HUES48 (cell line): ENCODE measurements at regions not wholly inside any gene's neighbourhood (a gene's known extent, or its start where the extent isn't known, plus 50 kb on each side); places are given as distances from the start of the nearest gene placed in this dataset.

Experiments
- H3K27ac ChIP-seq: one replicate; pipeline ENCODE4 v1.7.0; 2013; ENCODE audit warnings: low read depth, low read length, inconsistent platforms
- H3K27me3 ChIP-seq: 2 replicates; pipeline ENCODE4 v1.6.1; 2013; ENCODE audit warnings: mild to moderate bottlenecking, low read length; ENCODE audit not compliant: control insufficient read depth, insufficient read depth
- H3K36me3 ChIP-seq: 2 replicates; pipeline ENCODE4 v1.6.1; 2013; ENCODE audit warnings: low read length; ENCODE audit not compliant: control insufficient read depth, insufficient read depth
- H3K4me1 ChIP-seq: 2 replicates; pipeline ENCODE4 v1.6.1; 2013; ENCODE audit warnings: mild to moderate bottlenecking, low read length; ENCODE audit not compliant: control insufficient read depth, insufficient read depth
- H3K4me3 ChIP-seq: 2 replicates; pipeline ENCODE4 v1.5.1; 2013; ENCODE audit warnings: mild to moderate bottlenecking, low read depth, low read length
- H3K9ac ChIP-seq: 2 replicates; pipeline ENCODE4 v1.6.1; 2013; ENCODE audit warnings: mild to moderate bottlenecking, low read depth, low read length, moderate library complexity
- H3K9me3 ChIP-seq: 2 replicates; pipeline ENCODE4 v1.6.1; 2013; ENCODE audit warnings: low read length; ENCODE audit not compliant: control insufficient read depth, insufficient read depth

DNA sequence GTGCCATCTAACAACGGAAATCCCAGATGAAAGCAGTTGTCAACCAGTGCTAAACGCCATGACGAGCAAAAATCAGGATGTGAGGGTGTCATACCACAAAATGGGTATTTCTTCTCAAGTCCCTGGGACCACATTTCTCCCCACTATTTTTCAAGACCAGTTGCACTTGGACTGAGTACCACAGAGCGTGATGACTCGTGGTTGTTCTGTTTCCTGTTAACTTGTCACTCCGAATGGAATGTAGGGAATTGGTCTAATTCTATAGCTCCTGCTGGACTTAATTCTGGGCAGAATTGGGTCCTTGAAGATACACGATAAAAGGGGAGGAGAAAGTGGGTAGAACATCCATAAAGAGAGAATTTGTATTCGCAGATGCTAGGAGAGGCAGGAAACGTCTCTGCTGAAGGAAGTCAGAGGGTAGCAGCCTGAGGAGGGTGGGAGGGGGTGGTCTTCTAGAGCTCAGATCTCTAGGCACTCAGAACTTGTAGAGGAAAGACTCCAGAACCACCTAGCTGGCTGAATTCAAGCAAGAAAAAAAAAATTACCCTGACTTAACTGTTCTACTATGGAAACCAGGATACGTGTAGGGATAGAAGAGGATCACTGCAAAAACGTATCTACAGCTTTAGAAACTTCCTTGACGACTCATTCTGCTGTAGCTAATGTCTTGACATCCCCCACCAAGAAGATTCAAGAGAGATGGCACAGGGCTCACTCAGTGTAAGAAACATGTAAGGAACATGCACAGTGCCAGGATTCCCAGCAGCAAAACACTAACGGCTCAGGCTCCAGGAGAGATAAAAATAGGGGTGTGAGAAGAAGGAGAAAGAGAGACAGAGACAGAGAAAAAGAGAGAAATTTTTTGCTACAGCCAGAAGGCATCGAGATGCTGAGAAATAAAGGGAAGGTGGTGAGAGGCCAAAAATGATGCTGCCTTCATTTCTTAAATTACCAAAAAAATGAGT, 494.7 kb downstream of the CD83 start:
- Histone ChIP-seq H3K9me3 (peaks cover 4% of the 10 kb centered on the region; the same call in 1 of the 2 replicates), H3K27me3 (no peaks in the 10 kb centered on the region), H3K4me1 (peaks cover 2% of the 10 kb centered on the region; the same call in 1 of the 2 replicates), H3K27ac (no peak overlapping the region), H3K9ac (no peak overlapping the region), H3K36me3 (no peaks in the 10 kb centered on the region), H3K4me3 (no peak overlapping the region)

DNA sequence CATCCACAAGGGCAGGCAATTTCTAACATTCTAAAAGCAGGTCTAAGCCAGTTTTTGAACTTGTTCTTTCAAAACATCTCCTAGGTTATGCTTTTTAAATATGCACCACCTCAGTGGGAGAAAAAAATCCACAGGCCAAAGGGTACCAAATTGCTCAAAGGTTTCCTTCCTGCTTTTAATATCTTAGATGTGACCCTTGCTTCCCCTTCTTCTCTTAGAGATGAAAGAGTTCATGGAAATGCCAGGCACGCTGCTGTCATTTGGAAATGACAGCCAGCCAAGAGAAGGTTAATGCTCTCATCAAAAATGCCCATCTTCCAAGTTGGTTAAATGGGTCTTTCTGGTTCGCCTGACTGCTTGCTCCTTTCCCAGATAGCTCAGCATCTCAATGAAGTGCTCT, 497.1 kb downstream of the CD83 start:
- Histone ChIP-seq H3K9ac (no peak overlapping the region), H3K27me3 (no peaks in the 10 kb centered on the region), H3K4me3 (no peak overlapping the region), H3K27ac (no peak overlapping the region), H3K36me3 (no peaks in the 10 kb centered on the region), H3K9me3 (peaks cover 4% of the 10 kb centered on the region; the same call in 1 of the 2 replicates), H3K4me1 (no peaks in the 10 kb centered on the region)

DNA sequence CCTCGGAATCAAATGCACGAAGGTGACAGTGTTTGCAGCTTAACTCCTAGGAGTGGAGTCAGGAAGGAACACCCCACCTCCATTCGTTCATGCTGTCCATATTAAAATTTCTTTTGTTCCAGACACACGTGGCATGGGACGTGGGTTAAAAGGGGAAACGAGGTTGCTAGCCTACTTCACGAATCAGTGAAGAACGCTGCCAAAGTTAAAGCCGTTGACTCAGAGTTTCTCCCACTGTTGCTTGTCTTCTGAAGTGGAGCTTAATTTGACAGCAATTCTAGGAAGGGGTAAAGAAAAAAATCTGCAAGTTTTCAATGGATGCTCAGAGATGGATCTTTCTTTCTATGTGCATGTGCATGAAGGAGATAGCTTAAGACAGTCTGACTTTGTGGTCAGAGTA, 499.1 kb downstream of the CD83 start:
- Histone ChIP-seq H3K36me3 (no peaks in the 10 kb centered on the region), H3K27me3 (no peaks in the 10 kb centered on the region), H3K9me3 (peaks cover 4% of the 10 kb centered on the region; the same call in 1 of the 2 replicates), H3K27ac (no peak overlapping the region), H3K4me1 (peaks cover 3% of the 10 kb centered on the region; the same call in 1 of the 2 replicates), H3K9ac (no peak overlapping the region), H3K4me3 (no peak overlapping the region)

DNA sequence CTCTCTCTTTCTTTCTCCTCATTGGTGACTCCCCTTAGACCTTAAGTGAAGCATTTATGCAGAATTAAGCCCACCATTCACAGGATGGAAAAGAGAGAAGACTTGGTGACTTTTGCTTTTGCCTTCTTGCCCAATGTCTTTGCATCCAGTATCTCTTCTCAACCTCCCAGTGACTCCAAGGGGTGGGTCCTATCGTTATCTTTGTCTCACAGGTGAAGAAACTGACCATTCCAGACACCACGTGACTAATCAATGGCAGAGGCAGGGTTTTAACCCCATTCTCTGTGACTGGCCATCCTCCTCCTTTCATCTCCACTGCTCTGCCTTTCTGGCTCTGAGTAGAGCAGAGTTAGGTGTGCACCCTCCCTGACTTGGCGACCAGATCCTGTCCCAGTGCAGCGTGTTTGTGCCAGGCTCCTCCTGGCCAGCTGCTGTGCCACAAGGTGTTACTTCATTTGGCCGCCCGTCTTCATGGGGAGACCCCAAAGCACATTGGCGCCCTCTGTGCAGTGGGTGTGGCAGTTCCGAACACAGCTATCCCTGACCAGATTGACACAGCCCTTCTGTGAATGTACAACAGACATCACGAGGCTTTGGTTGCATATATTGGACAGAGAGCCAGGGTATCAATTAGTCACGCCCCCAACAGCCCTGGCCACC, 501.3 kb downstream of the CD83 start:
- no peak overlapping the region for H3K4me3 ChIP-seq
- H3K36me3 ChIP-seq = no peaks in the 10 kb centered on the region
- H3K9ac ChIP-seq = no peak overlapping the region
- H3K9me3 ChIP-seq = peaks cover 4% of the 10 kb centered on the region; the same call in 1 of the 2 replicates
- H3K4me1 ChIP-seq = peaks cover 9% of the 10 kb centered on the region; the same call in 1 of the 2 replicates
- no peaks in the 10 kb centered on the region for H3K27me3 ChIP-seq
- no peak overlapping the region for H3K27ac ChIP-seq

DNA sequence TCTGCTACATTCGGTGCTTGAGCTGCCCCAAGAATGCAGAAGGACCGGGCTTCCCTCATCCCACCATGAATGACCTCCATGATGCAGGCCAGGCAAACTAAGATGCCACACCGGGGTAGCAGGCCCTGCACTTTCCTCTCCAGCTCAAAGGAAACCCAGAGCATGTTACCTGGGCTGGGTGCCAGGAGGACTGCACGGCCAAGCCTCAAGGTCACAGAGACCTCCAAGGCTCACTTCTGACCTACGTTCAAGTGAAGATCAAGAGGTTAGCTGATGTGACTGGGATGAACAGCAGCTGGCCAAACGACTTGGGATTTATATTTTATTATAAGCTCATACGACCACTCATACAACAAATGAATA, 501.8 kb downstream of the CD83 start:
- H3K27me3 ChIP-seq = no peaks in the 10 kb centered on the region
- peaks cover 4% of the 10 kb centered on the region; the same call in 1 of the 2 replicates for H3K9me3 ChIP-seq
- peaks cover 9% of the 10 kb centered on the region; the same call in 1 of the 2 replicates for H3K4me1 ChIP-seq
- H3K4me3 ChIP-seq = no peak overlapping the region
- H3K9ac ChIP-seq = no peak overlapping the region
- H3K27ac ChIP-seq = no peak overlapping the region
- no peaks in the 10 kb centered on the region for H3K36me3 ChIP-seq

DNA sequence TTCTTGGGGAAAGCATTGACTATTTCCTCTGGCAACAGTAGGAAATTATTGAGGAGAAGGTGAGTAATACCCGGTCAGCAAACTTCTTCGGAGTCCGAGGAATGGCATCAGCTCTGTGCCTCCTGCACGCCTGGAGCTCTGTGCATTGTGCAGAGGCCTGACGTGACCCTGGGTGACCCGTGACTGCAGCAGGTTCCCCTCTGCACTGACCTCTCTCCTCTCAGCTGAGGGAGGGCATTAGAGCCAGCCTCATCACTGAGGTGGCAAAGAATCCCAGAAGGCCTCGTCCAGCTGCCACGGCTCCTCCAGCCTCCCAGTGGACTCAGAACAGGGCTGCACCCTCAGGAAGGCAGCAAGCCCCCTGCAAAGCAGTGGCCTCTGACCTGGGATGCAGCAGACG, 502.9 kb downstream of the CD83 start:
- no peak overlapping the region for H3K27ac ChIP-seq
- H3K9me3 ChIP-seq = peaks cover 4% of the 10 kb centered on the region; the same call in 1 of the 2 replicates
- no peaks in the 10 kb centered on the region for H3K36me3 ChIP-seq
- H3K4me3 ChIP-seq = no peak overlapping the region
- H3K9ac ChIP-seq = no peak overlapping the region
- H3K4me1 ChIP-seq = peaks cover 14% of the 10 kb centered on the region
- no peaks in the 10 kb centered on the region for H3K27me3 ChIP-seq

DNA sequence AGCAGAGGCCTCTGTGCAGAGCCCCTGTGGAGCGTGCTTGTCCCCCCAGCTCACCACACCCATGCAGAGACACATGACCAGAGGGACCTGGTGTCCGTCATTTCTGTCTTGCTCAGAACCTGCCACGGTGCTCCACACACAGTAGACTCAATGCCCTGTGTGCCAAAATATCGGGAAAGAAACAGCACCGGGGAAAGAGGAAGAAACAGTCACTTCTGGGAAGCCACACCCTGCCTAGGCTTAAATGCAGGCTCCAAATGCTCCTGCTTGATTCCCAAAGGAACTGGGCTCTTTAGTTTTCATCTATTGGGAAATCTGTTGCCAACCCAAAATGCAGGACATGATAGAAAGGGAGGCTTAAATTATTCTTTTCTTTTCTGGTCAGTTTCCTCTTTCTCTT, 503.9 kb downstream of the CD83 start:
- Histone ChIP-seq H3K27ac (no peak overlapping the region), H3K9me3 (no peaks in the 10 kb centered on the region), H3K9ac (no peak overlapping the region), H3K4me3 (no peak overlapping the region), H3K4me1 (peaks cover 21% of the 10 kb centered on the region), H3K36me3 (no peaks in the 10 kb centered on the region), H3K27me3 (no peaks in the 10 kb centered on the region)

DNA sequence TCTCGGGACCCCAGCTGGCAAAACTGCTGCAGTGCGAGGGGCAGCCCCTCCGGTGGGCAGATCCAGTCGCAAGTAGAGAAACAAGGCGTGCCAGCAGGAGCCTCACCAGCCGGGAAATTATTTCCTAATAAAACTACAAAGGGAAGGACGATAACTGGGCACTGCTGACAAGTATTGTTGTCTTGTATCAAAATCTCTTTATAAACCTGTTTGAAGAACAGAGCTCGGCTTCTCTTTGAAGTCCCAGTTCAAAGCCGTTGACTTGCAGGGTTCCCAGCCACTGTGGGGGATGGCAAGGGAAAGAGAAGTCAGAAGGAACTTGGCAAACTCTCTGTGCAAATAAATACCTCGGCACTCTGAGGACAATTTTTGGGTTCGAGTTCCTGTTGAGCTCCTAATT, 504.5 kb downstream of the CD83 start:
- no peaks in the 10 kb centered on the region for H3K36me3 ChIP-seq
- H3K4me3 ChIP-seq = no peak overlapping the region
- no peaks in the 10 kb centered on the region for H3K27me3 ChIP-seq
- no peak overlapping the region for H3K27ac ChIP-seq
- H3K9me3 ChIP-seq = no peaks in the 10 kb centered on the region
- H3K9ac ChIP-seq = no peak overlapping the region
- H3K4me1 ChIP-seq = peaks cover 21% of the 10 kb centered on the region

DNA sequence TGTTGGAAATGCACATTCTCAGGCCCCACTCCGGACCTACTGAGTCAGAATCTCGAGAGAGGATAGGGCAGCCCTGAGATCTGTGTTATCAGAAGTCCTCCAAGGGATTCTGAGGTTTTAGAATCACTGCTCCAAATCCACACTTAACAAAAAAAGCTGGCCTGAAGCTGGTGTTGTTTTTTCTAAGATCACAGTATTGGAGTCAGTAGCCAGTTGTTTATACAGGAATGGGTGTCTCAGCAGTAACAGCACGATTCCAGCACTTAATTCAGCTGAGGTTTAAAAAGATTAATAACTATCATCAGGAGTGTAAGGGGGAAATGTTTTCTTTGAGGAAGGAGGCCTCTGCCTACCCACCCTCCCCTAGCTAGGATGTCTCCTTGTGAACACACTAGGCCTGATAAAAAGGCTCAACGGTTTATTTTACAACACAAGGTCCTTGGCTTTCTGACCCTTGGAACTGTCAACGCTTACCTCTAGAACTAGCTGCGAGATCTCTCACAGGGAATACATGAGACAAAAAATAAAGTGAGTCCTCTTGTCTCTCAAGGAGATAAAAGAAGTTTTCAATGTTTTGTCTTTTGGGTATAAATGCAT, 505.4 kb downstream of the CD83 start:
- peaks cover 21% of the 10 kb centered on the region for H3K4me1 ChIP-seq
- no peak overlapping the region for H3K27ac ChIP-seq
- no peaks in the 10 kb centered on the region for H3K9me3 ChIP-seq
- no peak overlapping the region for H3K9ac ChIP-seq
- no peak overlapping the region for H3K4me3 ChIP-seq
- no peaks in the 10 kb centered on the region for H3K27me3 ChIP-seq
- no peaks in the 10 kb centered on the region for H3K36me3 ChIP-seq

DNA sequence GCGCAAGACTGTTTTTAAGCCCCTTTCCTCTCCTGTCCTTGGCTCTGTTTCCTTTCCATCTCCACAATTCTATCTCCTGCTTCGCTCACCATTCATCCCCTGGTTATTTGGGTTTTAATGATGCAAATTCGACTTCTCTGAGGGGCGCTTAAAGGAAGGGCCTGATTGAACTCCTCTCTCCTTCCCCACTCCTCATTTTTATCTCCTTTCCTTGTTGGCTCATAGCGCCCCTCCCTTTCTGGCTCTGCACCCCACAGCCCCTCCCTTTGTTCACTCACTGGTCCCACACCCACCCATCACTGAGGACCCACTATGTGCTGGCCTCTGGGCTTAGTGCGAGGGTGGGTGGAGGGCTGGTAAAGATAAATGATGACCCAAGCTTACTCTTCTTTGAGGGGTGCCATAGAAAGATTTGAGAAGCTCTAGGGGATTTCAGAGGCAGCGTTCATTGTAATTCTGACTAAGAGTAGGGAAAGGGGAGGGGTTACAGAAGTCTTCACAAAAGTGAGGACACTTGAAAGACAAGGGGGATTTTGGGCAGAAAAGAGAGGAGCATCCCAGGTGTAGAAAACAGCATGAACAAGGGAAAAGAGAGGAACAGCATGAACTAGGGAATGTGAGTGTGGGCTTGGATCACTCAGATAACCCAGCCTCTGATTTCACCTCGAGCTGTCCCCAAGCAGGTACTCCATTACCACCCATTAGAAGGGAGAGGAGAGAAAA, 507.8 kb downstream of the CD83 start:
- Histone ChIP-seq H3K27ac (peak overlapping the region; percentile 76), H3K4me1 (peaks cover 21% of the 10 kb centered on the region), H3K9me3 (no peaks in the 10 kb centered on the region), H3K9ac (no peak overlapping the region), H3K4me3 (no peak overlapping the region; the same call in 1 of the 2 replicates), H3K27me3 (no peaks in the 10 kb centered on the region), H3K36me3 (no peaks in the 10 kb centered on the region)
